K562 (cell line): ENCODE measurements at regions not wholly inside any gene's neighbourhood (a gene's known extent, or its start where the extent isn't known, plus 50 kb on each side); places are given as distances from the start of the nearest gene placed in this dataset.

ENCODE experiments used
- ATAC-seq: fragments of 200-7000 bp; cut with Tn5 transposase; 3 replicates; pipeline ENCODE4 v1.9.1; 2020; ENCODE audit warnings: moderate library complexity
- BruUV-seq: library from RNA; stranded (reverse); fragments of 400-500 nt; replicated peaks from 2 replicates; lab custom pipeline; 2021; lab: Mats Ljungman, UMichigan
- CTCF ChIA-PET: fragments of 300-600 bp; formaldehyde crosslinking; extraction: SDS; loops from one replicate; lab custom pipeline; 2021; ENCODE audit warnings: low intra/inter-chr PET ratio; lab: Yijun Ruan, JAX
- POLR2A ChIA-PET: fragments of 300-600, 350-650 bp; sonication (Branson Sonifier 250); formaldehyde crosslinking; extraction: SDS; loops from one replicate; lab custom pipeline; 2021; ENCODE audit warnings: antibody characterized with exemption, inconsistent platforms; lab: Yijun Ruan, JAX
- DNase-seq, 4 experiments: peaks; one replicate each; pipeline versions ENCODE4 v3.0.0 to v3.0.0-alpha.2; 2011 to 2018; ENCODE audit warnings: low spot score in 3 of 4, mixed read lengths in 3 of 4; ENCODE audit errors: extremely low read depth in 1 of 4
- FAIRE-seq: peaks from 2 replicates; lab custom pipeline; 2011; peaks lifted over from hg19 to GRCh38; lab: Jason Lieb, UNC
- H2AFZ ChIP-seq: 2 replicates; pipeline ENCODE4 v1.6.0; 2011; ENCODE audit warnings: low read depth, low read length, control low read depth, inconsistent platforms
- H3K27ac ChIP-seq: fragments of 200-600 bp; 3 replicates; pipeline ENCODE4 v1.8.0; 2011; ENCODE audit warnings: low read depth, mild to moderate bottlenecking, control low read depth, inconsistent platforms, low read length, moderate library complexity, mixed read lengths; ENCODE audit errors: extremely low read depth
- H3K27me3 ChIP-seq, 2 experiments: fragments of 300-600 bp in 1 of 2; 2 replicates in 1 of 2; 3 replicates in 1 of 2; pipeline versions ENCODE4 v1.6.0 to v1.8.0; 2011; ENCODE audit warnings: inconsistent platforms in 2 of 2, low read length in 2 of 2, mild to moderate bottlenecking in 1 of 2, mixed read lengths in 1 of 2, moderate library complexity in 1 of 2; ENCODE audit not compliant: control insufficient read depth in 2 of 2, insufficient read depth in 2 of 2
- H3K36me3 ChIP-seq: fragments of 300-600 bp; 3 replicates; pipeline ENCODE4 v1.8.0; 2011; ENCODE audit warnings: mild to moderate bottlenecking, low read length, inconsistent platforms; ENCODE audit not compliant: control insufficient read depth, insufficient read depth
- H3K4me1 ChIP-seq, 2 experiments: fragments of 200-600 bp in 1 of 2; replicated peaks in 1 of 2; 2 replicates in 1 of 2; 3 replicates in 1 of 2; pipeline versions ENCODE4 v1.5.1 to v1.8.0; 2011; ENCODE audit warnings: inconsistent platforms in 2 of 2, low read length in 2 of 2, mild to moderate bottlenecking in 1 of 2, mixed read lengths in 1 of 2, moderate library complexity in 1 of 2; ENCODE audit not compliant: control insufficient read depth in 2 of 2, insufficient read depth in 2 of 2
- H3K4me2 ChIP-seq: 2 replicates; pipeline ENCODE4 v1.6.1; 2011; ENCODE audit warnings: low read length, control low read depth, inconsistent platforms, mixed read lengths; ENCODE audit not compliant: insufficient read depth
- H3K4me3 ChIP-seq: fragments of 200-600 bp; sonication (generic), shearing (Covaris generic); 2 replicates; pipeline ENCODE4 v1.5.1; 2016; ENCODE audit warnings: control low read depth, inconsistent platforms
- H3K79me2 ChIP-seq: fragments of 200-600 bp; 3 replicates; pipeline ENCODE4 v1.8.0; 2011; ENCODE audit warnings: low read length, inconsistent platforms; ENCODE audit not compliant: control insufficient read depth, insufficient read depth
- H3K9ac ChIP-seq, 2 experiments: 2 replicates each; pipeline versions ENCODE4 v1.6.0 to v1.6.1; 2011; ENCODE audit warnings: low read depth in 2 of 2, low read length in 2 of 2, control low read depth in 1 of 2, inconsistent platforms in 1 of 2, mild to moderate bottlenecking in 1 of 2, mixed read lengths in 1 of 2; ENCODE audit not compliant: insufficient read depth in 1 of 2
- H3K9me1 ChIP-seq: one replicate; pipeline ENCODE4 v1.6.0; 2011; ENCODE audit warnings: inconsistent platforms, mild to moderate bottlenecking, low read length, moderate library complexity; ENCODE audit not compliant: control insufficient read depth, insufficient read depth
- H3K9me3 ChIP-seq: replicated peaks from 2 replicates; pipeline ENCODE4 v1.5.1; 2011; ENCODE audit warnings: low read depth, low read length, inconsistent platforms; ENCODE audit not compliant: control insufficient read depth, insufficient read depth
- H4K20me1 ChIP-seq: replicated peaks from 2 replicates; pipeline ENCODE4 v1.6.1; 2011; ENCODE audit warnings: low read length, inconsistent platforms, mixed read lengths; ENCODE audit not compliant: control insufficient read depth, insufficient read depth
- HNRNPLL ChIP-seq: fragments of 200-400 bp; formaldehyde crosslinking; IDR thresholded peaks from 2 replicates; pipeline ENCODE4 v1.6.1; 2017; ENCODE audit warnings: low read length, low read depth, mild to moderate bottlenecking; ENCODE audit not compliant: poor library complexity, severe bottlenecking
- KLF1 ChIP-seq: fragments of 450-650 bp; IDR thresholded peaks from 2 replicates; pipeline ENCODE4 v1.6.1; 2016; ENCODE audit warnings: missing genetic modification characterization, missing compliant biosample characterization
- KLF13 ChIP-seq: fragments of 450-650 bp; IDR thresholded peaks from 2 replicates; pipeline ENCODE4 v1.6.1; 2016; ENCODE audit warnings: missing genetic modification characterization, low read depth, mild to moderate bottlenecking, missing compliant biosample characterization, moderate library complexity, borderline replicate concordance
- MEF2D ChIP-seq: conservative IDR thresholded peaks from 2 replicates; pipeline ENCODE4 v1.6.1; 2016; ENCODE audit warnings: low read depth, missing genetic modification characterization, missing compliant biosample characterization
- NONO ChIP-seq, 2 experiments: fragments of 200-400 bp in 1 of 2; fragments of 450-650 bp in 1 of 2; formaldehyde crosslinking in 1 of 2; IDR thresholded peaks; 2 replicates each; pipeline ENCODE4 v1.6.1; 2017; ENCODE audit warnings: low read depth in 2 of 2, mild to moderate bottlenecking in 2 of 2, moderate library complexity in 2 of 2, low read length in 1 of 2
- POLR3A ChIP-seq: IDR thresholded peaks from 2 replicates; pipeline ENCODE4 v1.6.1; 2011; ENCODE audit warnings: borderline replicate concordance, mild to moderate bottlenecking, moderate library complexity; ENCODE audit not compliant: insufficient read length, insufficient read depth; ENCODE audit errors: extremely low read depth
- SIX5 ChIP-seq, 2 experiments: IDR thresholded peaks; 2 replicates each; pipeline ENCODE4 v1.6.1; 2011; ENCODE audit warnings: low read length in 2 of 2, borderline replicate concordance in 1 of 2, low read depth in 1 of 2, mild to moderate bottlenecking in 1 of 2, moderate library complexity in 1 of 2; ENCODE audit not compliant: insufficient read depth in 1 of 2
- ZBED1 ChIP-seq: IDR thresholded peaks from 2 replicates; pipeline ENCODE4 v1.6.1; 2014
- ZNF354B ChIP-seq: fragments of 250-450 bp; sonication (Bioruptor Pico); IDR thresholded peaks from 2 replicates; pipeline ENCODE4 v1.4.0; 2020
- ZNF707 ChIP-seq: fragments of 250-450 bp; sonication (Bioruptor Pico); conservative IDR thresholded peaks from 2 replicates; pipeline ENCODE4 v1.8.0; 2022; ENCODE audit warnings: inconsistent platforms, mild to moderate bottlenecking, moderate library complexity
- WGBS: fragments of 100-300 bp; shearing (Covaris generic); methylation state at CpG from one replicate; pipeline ENCODE4 v1.1.6; 2016; ENCODE audit warnings: low coverage, mixed read lengths; ENCODE audit not compliant: insufficient coverage; ENCODE audit errors: missing lambda C conversion rate; 5-methylcytosine and 5-hydroxymethylcytosine counted together
- in situ Hi-C: fragments of 300-500 bp; cut with MboI; formaldehyde crosslinking; loops from 4 replicates; pipeline ENCODE4 v1.15.0; 2018; ENCODE audit warnings: inconsistent platforms, mixed read lengths
- intact Hi-C: fragments of 100-400 bp; cut with micrococcal nuclease; formaldehyde crosslinking; loops from 2 replicates; pipeline ENCODE4 v1.14.2; 2022
- TF ChIP-seq, protein P1 (sequence below): sonication (generic); formaldehyde crosslinking; IDR thresholded peaks from 2 replicates; pipeline ENCODE4 v1.8.1; 2023; ENCODE audit warnings: mild to moderate bottlenecking, missing genetic modification reagents, moderate library complexity
- TF ChIP-seq, protein P2 (sequence below): fragments of 450-650 bp; IDR thresholded peaks from 2 replicates; pipeline ENCODE4 v1.6.1; 2016; ENCODE audit warnings: mild to moderate bottlenecking
- TF ChIP-seq, protein P3 (sequence below): sonication (generic); formaldehyde crosslinking; IDR thresholded peaks from 2 replicates; pipeline ENCODE4 v1.8.1; 2023; ENCODE audit warnings: missing genetic modification reagents, mild to moderate bottlenecking, borderline replicate concordance

DNA sequence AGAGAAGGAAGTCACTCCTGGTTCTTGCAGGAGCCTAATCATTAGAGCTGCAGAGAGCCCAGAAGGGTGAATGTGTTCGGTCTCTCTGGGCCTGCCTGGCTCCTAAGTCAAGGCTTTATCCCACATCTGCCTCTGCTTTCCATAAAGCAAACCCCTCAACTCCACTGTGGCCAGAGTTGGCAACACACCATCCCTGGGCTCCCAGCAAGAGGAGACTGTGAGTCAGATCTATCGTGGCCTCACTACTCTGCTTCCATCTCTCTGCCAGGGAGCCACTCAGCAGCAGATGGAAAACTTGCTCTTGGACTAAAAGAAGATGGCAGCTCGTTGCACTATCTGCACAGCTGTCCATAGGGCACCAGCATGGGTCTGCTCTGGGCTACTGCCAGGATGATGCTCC is 348.2 kb downstream of the FBXW7 start:
- Histone ChIP-seq H3K79me2 (no peaks in the 10 kb centered on the region), H3K4me1 (no peaks in the 10 kb centered on the region), H3K9ac (no peak overlapping the region), H3K27me3 (peaks cover 8 to 29% of the 10 kb centered on the region in 2 experiments; a peak in 3 of 5 replicates), H4K20me1 (no peaks in the 10 kb centered on the region), H3K4me3 (no peak overlapping the region), H3K27ac (no peak overlapping the region)
- ChIA-PET CTCF (no interaction called here), POLR2A (interaction anchor here (0.6 kb wide), 1 partner anchor 93 kb away, joined by 3 read pairs; no protein-coding TSS in a partner anchor)
- BruUV-seq = no TSS peak
- in situ Hi-C loops = no loop called here
- ATAC-seq = no peak
- intact Hi-C loops = no loop called here
- TF ChIP-seq ZBED1 (no peak), SIX5 (IDR thresholded peaks at IDR 0.05; ENCODE audit: borderline replicate concordance in 1 of 2, insufficient read depth in 1 of 2, low read depth in 1 of 2, low read length in 2 of 2) (no peak), KLF13 (tag) (no peak), NONO (IDR thresholded peaks at IDR 0.05; ENCODE audit: low read depth in 2 of 2, low read length in 1 of 2) (no peak), ZNF707 (no peak), MEF2D (no peak), HNRNPLL (no peak), POLR3A (no peak), KLF1 (tag) (no peak), ZNF354B (CRISPR knock-in tag) (no peak)
- TF ChIP-seq, protein P1, sequence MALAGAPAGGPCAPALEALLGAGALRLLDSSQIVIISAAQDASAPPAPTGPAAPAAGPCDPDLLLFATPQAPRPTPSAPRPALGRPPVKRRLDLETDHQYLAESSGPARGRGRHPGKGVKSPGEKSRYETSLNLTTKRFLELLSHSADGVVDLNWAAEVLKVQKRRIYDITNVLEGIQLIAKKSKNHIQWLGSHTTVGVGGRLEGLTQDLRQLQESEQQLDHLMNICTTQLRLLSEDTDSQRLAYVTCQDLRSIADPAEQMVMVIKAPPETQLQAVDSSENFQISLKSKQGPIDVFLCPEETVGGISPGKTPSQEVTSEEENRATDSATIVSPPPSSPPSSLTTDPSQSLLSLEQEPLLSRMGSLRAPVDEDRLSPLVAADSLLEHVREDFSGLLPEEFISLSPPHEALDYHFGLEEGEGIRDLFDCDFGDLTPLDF (CRISPR knock-in tag) = no peak
- TF ChIP-seq, protein P2, sequence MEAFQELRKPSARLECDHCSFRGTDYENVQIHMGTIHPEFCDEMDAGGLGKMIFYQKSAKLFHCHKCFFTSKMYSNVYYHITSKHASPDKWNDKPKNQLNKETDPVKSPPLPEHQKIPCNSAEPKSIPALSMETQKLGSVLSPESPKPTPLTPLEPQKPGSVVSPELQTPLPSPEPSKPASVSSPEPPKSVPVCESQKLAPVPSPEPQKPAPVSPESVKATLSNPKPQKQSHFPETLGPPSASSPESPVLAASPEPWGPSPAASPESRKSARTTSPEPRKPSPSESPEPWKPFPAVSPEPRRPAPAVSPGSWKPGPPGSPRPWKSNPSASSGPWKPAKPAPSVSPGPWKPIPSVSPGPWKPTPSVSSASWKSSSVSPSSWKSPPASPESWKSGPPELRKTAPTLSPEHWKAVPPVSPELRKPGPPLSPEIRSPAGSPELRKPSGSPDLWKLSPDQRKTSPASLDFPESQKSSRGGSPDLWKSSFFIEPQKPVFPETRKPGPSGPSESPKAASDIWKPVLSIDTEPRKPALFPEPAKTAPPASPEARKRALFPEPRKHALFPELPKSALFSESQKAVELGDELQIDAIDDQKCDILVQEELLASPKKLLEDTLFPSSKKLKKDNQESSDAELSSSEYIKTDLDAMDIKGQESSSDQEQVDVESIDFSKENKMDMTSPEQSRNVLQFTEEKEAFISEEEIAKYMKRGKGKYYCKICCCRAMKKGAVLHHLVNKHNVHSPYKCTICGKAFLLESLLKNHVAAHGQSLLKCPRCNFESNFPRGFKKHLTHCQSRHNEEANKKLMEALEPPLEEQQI = no peak
- TF ChIP-seq, protein P3, sequence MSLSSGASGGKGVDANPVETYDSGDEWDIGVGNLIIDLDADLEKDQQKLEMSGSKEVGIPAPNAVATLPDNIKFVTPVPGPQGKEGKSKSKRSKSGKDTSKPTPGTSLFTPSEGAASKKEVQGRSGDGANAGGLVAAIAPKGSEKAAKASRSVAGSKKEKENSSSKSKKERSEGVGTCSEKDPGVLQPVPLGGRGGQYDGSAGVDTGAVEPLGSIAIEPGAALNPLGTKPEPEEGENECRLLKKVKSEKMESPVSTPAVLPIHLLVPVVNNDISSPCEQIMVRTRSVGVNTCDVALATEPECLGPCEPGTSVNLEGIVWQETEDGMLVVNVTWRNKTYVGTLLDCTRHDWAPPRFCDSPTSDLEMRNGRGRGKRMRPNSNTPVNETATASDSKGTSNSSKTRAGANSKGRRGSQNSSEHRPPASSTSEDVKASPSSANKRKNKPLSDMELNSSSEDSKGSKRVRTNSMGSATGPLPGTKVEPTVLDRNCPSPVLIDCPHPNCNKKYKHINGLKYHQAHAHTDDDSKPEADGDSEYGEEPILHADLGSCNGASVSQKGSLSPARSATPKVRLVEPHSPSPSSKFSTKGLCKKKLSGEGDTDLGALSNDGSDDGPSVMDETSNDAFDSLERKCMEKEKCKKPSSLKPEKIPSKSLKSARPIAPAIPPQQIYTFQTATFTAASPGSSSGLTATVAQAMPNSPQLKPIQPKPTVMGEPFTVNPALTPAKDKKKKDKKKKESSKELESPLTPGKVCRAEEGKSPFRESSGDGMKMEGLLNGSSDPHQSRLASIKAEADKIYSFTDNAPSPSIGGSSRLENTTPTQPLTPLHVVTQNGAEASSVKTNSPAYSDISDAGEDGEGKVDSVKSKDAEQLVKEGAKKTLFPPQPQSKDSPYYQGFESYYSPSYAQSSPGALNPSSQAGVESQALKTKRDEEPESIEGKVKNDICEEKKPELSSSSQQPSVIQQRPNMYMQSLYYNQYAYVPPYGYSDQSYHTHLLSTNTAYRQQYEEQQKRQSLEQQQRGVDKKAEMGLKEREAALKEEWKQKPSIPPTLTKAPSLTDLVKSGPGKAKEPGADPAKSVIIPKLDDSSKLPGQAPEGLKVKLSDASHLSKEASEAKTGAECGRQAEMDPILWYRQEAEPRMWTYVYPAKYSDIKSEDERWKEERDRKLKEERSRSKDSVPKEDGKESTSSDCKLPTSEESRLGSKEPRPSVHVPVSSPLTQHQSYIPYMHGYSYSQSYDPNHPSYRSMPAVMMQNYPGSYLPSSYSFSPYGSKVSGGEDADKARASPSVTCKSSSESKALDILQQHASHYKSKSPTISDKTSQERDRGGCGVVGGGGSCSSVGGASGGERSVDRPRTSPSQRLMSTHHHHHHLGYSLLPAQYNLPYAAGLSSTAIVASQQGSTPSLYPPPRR = no peak
- TF ChIP-seq, all 486 proteins: peak for 0
- Histone ChIP-seq H3K4me2 (no peak overlapping the region), H3K36me3 (no peaks in the 10 kb centered on the region), H3K9me1 (no peaks in the 10 kb centered on the region), H3K9me3 (no peaks in the 10 kb centered on the region), H2AFZ (no peak overlapping the region)
- 0% methylated on average over 3 of the region's 3 CpGs for WGBS
- DNase-seq (no peak), FAIRE-seq (no peak)
